Endothelial cell of umbilical vein (primary cell): ENCODE measurements at regions not wholly inside any gene's neighbourhood (a gene's known extent, or its start where the extent isn't known, plus 50 kb on each side); places are given as distances from the start of the nearest gene placed in this dataset.

Experiments
- CTCF ChIP-seq, 2 donors: IDR thresholded peaks; 1 replicate in 1 of 2; 2 replicates in 1 of 2; pipeline ENCODE4 v1.5.1; 2011; ENCODE audit warnings: low read length in 2 of 2, mild to moderate bottlenecking in 2 of 2, moderate library complexity in 2 of 2, control low read depth in 1 of 2, inconsistent platforms in 1 of 2, low read depth in 1 of 2; ENCODE audit not compliant: insufficient read depth in 1 of 2; ENCODE audit errors: extremely low read depth in 1 of 2
- EZH2 ChIP-seq: IDR thresholded peaks from 2 replicates; pipeline ENCODE4 v1.6.1; 2012; ENCODE audit warnings: borderline replicate concordance, low read depth, mild to moderate bottlenecking, moderate library complexity, low read length, inconsistent platforms; ENCODE audit not compliant: severe bottlenecking
- FOS ChIP-seq: IDR thresholded peaks from 2 replicates; pipeline ENCODE4 v1.6.1; 2011; ENCODE audit warnings: mild to moderate bottlenecking, low read length, moderate library complexity, borderline replicate concordance; ENCODE audit not compliant: insufficient read depth
- GATA2 ChIP-seq: IDR thresholded peaks from 2 replicates; pipeline ENCODE4 v1.7.0; 2011; ENCODE audit warnings: low read depth, mild to moderate bottlenecking, moderate library complexity, mixed read lengths, low read length; ENCODE audit not compliant: insufficient read length, insufficient read depth
- JUN ChIP-seq: IDR thresholded peaks from 2 replicates; pipeline ENCODE4 v1.6.1; 2011; ENCODE audit warnings: borderline replicate concordance, low read depth; ENCODE audit not compliant: insufficient read length, insufficient read depth
- MAX ChIP-seq: IDR thresholded peaks from 2 replicates; pipeline ENCODE4 v1.6.1; 2011; ENCODE audit not compliant: insufficient read depth, insufficient read length
- MYC ChIP-seq: IDR thresholded peaks from one replicate; pipeline ENCODE4 v1.6.1; 2011; ENCODE audit warnings: mild to moderate bottlenecking, low read depth, low read length
- POLR2A ChIP-seq: IDR thresholded peaks from 2 replicates; pipeline ENCODE4 v1.6.1; 2012; ENCODE audit warnings: low read depth, mild to moderate bottlenecking, control low read depth, low read length
- POLR2AphosphoS5 ChIP-seq: IDR thresholded peaks from 2 replicates; pipeline ENCODE4 v1.6.1; 2012; ENCODE audit warnings: low read depth, mild to moderate bottlenecking, control low read depth, low read length, moderate library complexity; ENCODE audit not compliant: insufficient read depth

GRCh38 chr16:87166321-87166720 lies 150.9 kb downstream of the C16orf95 start:
- TF ChIP-seq CTCF (IDR thresholded peaks at IDR 0.05; ENCODE audit: extremely low read depth in 1 of 2, insufficient read depth in 1 of 2, low read depth in 1 of 2, low read length in 2 of 2) (no peak), EZH2 (no peak), POLR2AphosphoS5 (no peak), JUN (no peak), POLR2A (no peak), MAX (no peak), MYC (no peak), GATA2 (no peak), FOS (no peak)
